CD4-positive, alpha-beta T cell treated with Interleukin-6 for 4 hours (primary cell): ENCODE measurements at regions not wholly inside any gene's neighbourhood (a gene's known extent, or its start where the extent isn't known, plus 50 kb on each side); places are given as distances from the start of the nearest gene placed in this dataset.

Source experiments
- DNase-seq: peaks from one replicate; pipeline ENCODE4 v3.0.0-alpha.2; 2020; ENCODE audit warnings: mixed read lengths

- DNase-seq = no peak
These were observed 58.2 kb upstream of the CLMP start for GRCh38 chr11:123253223-123253622.

DNA sequence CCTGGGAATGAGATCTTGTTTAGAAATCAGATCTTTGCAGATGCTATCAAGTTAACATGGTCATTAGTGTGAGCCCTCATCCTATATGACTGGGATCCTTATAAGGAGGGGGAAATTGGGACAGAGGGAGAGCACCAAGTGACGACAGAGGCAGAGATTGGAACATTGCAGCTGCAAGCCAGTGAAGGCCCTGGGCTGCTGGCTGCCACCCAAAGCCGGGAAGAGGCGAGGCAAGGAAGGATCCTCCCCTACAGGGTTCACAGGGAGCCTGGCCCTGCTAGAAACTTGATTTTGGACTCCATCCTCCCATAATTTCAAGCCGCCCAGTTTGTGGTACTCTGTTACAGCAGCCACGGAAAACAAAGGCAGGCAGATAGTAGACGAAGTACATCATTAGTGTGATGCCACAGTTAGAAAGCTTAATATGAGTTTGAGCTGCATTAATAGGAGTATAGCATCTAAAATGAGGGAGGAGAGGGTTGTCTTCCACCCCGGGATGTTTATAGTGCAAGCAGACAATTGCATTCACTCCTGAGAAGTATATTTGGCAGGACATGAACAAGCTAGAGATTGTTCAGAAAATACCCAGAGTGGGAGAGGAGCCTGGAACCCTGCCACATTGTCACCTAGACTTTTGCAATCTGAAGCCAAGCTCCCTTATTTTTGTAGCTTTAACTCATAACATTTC is 56.8 kb upstream of the CLMP start:
- DNase-seq = no peak

- no peak for DNase-seq
These were observed 56.0 kb upstream of the CLMP start for GRCh38 chr11:123250892-123251656.

GRCh38 chr11:123249354-123249753 is 54.3 kb upstream of the CLMP start:
- DNase-seq = no peak

DNA sequence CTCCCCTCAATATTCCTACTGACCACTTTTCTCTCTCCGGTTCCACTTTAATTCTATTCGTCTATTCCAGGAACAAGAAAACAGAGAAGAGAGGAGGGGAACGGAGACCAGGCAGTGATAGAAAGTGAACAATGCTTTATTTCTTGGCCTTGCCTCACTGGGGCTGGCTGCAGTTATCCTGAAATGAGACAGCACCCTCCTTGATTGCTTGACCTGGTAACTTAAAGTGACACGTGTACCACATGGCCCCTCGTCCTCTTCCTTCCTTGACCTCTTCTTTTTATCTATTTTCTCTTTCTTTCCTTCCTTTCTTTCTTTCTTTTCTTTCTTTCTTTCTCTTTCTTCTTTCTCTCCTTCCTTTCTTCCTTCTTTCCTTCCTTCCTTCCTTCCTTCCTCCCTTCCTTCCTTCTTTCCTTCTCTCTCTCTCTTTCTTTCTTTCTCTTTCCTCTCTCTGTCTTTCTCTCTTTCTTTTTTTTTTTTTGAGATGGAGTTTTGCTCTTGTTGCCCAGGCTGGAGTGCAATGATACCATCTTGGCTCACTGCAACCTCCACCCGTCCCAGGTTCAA is 52.8 kb upstream of the CLMP start:
- DNase-seq = no peak

DNA sequence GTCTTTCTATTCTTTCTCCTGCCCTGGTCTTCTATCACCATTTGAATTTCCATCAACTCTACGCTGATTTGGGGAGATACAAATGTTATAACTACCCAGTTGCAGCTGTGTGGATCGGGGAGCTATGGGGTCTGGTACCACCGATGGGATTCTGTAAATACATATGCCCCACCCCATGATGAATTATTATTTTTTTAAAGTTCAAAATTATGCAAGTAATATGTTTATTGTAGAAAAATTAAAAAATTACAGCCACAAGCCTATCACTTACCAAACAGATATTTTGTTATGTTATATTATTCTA is 52.4 kb upstream of the CLMP start:
- no peak for DNase-seq

DNA sequence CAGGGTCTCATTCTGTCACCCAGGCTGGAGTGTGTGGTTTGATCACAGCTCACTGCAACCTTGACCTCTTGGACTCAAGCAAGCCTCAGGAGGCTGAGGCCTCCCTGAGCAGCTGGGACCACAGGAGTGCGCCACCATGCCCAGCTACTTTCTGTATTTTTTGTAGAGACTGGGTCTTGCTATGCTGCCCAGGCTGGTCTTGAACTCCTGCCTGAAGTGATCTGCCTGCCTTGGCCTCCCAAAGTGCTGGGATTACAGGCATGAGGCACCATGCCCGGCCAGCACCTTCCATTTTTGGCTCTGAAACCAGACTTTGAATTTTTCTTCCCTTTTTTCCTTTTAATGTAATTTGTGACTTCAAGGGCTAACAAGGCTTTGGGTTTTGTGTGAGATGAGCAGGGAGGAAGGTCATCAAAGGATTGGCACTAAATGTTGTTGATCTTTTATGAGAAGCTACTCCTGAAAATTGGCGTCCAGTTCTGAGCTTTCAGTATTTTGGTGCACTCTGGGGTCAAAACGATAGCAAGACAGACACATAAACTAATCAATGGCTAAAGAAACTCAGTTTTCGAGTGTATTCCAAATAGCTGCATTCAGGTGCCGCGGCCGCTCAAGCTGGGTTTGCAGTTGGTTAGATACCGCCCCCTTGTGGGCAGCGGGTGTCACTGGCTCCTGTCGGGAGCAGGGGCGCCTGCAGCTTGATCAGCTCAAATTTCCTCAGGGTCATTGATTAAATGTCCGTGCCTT is 51.9 kb upstream of the CLMP start:
- peak; percentile 87 for DNase-seq

DNA sequence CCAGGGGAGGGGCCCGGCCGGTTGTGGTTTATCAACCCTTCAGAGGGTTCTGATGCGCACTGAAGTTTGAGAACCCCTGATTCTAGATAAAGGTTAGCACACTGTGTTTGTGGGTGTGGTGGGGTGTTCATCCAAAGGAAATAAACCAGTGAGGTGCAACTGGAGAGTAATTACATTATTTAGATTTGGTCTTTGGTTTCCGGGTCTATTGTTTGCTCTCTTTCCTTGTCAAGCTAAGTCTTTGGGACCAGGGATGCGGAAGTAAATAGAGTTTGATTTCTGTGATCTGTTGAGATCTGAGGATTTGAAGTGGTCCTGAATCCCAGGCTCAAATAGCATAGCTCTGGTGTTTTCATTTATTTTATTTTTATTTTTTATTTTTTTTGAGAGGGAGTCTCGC is 50.5 kb upstream of the CLMP start:
- no peak for DNase-seq
